ENCODE measurements at regions not wholly inside any gene's neighbourhood (a gene's known extent, or its start where the extent isn't known, plus 50 kb on each side); places are given as distances from the start of the nearest gene placed in this dataset.

DNA sequence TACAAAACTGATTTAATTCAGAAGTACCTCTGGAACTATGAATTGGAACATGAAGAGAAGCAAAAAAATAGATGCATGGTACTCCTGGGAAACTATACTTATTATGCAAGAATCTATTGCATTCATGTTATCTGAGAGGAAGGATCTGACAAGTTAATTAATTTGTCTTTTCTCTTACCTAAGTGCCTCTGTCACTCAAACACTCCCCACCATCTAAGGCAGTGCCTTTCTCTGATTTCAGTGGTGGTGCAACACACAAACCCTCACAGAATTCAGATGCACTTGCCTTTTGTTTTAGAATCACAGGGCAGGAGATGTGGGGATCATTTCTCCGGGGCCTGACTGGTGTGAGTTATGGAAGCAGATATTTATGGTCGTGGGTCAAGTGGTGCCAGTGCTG, 52.5 kb upstream of the C9orf72 start:
- Histone ChIP-seq H3K36me3 (ENCODE audit: control insufficient read depth in 4 of 4, insufficient read depth in 4 of 4, low read length in 3 of 4) (no peaks in the 10 kb centered on the region), H3K27ac (ENCODE audit: insufficient read depth in 1 of 2, low read depth in 1 of 2, low read length in 2 of 2, poor library complexity in 1 of 2, severe bottlenecking in 2 of 2) (no peak overlapping the region), H3K9me3 (ENCODE audit: control extremely low read depth in 1 of 5, control insufficient read depth in 4 of 5, insufficient read depth in 2 of 5, low read depth in 1 of 5, low read length in 4 of 5) (no peaks in the 10 kb centered on the region), H3K27me3 (replicated peaks in 2 of 5; ENCODE audit: control insufficient read depth in 4 of 5, insufficient read depth in 5 of 5, low read length in 4 of 5) (no peaks in the 10 kb centered on the region), H3K4me1 (ENCODE audit: control extremely low read depth in 1 of 4, control insufficient read depth in 4 of 4, insufficient read depth in 4 of 4, low read length in 3 of 4) (peaks cover 7 to 19% (median 9%) of the 10 kb centered on the region in 4 experiments), H3K4me3 (ENCODE audit: control insufficient read depth in 1 of 7, extremely low read depth in 1 of 7, insufficient read depth in 4 of 7, low read depth in 2 of 7, low read length in 6 of 7) (no peak overlapping the region)
- no CpG with 5 or more reads among the region's 2 CpGs for WGBS (ENCODE audit: insufficient coverage)
- ChIA-PET CTCF (no interaction called here), POLR2A (no interaction called here)
- DNase-seq: no peak

DNA sequence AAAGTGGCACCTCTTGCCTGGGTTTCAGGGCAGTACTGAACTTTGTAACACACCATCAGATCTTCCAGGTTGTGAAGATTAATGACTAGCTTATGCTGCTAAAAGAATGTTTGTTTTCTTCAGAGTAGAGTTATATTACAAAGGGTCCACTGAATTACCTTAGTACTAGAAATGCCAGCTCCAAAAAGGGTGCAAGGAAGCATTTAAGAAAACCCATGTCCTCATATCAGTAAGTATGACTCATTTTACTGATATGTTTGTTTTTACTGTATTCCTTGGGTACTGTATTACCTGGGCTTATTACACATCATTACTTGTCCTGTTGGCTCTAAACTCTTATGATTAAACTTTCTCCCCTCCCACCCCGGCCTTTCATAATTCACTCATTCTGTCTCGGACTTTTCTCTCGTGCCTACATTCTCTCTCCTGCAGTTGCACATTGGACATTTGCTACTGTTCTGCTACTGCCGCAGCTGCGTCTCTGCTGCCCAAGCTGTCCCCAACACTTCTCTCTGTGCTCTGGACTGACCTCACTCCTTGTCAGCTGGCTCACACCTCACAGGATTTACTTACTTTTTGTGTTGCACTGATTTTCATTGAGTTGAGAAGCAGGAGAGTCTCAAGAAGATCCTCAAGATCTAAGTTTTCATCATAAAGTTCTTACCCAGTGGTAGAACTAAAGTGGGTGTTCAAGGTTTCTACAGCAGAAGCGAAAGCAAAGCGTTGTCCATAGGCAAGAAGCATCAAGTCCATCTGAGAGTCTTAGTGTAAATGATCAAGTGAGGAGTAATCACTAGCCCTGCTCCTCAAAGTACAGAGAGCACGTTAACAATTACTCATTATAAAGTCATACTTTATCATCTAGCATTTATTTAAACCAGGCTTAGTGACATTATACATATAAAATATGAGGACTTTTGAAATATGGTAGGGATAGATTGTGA, 53.2 kb upstream of the C9orf72 start:
- POLR2A ChIA-PET: no interaction called here

DNA sequence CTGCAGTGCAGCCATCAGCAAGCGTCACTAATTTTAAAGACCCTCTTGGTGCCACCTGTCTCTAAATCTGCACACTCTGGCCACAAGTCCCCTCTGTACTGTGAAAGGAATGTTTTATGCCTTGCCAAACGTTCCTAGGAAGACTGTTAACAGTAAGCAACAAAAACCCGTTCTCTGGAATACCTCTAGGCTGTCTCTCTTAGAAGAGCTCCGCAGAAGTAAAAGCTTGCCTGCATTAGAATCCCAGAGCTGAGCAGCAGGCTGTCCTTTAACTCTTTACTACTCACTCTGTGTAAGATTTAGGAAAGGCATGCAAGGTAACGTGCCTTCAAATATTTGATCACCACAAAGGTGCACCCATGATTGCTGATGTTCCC, 53.9 kb upstream of the C9orf72 start:
- H3K27me3 ChIP-seq (replicated peaks in 2 of 5; ENCODE audit: control insufficient read depth in 4 of 5, insufficient read depth in 5 of 5, low read length in 4 of 5): no peaks in the 10 kb centered on the region
- CTCF ChIA-PET: interaction anchor here (1.0 kb wide), 1 partner anchor 28 kb away, joined by 4 read pairs; no protein-coding TSS in a partner anchor
- no peak overlapping the region for H3K27ac ChIP-seq (ENCODE audit: insufficient read depth in 1 of 2, low read depth in 1 of 2, low read length in 2 of 2, poor library complexity in 1 of 2, severe bottlenecking in 2 of 2)
- POLR2A ChIA-PET: no interaction called here
- H3K9me3 ChIP-seq (ENCODE audit: control extremely low read depth in 1 of 5, control insufficient read depth in 4 of 5, insufficient read depth in 2 of 5, low read depth in 1 of 5, low read length in 4 of 5): no peaks in the 10 kb centered on the region
- H3K4me3 ChIP-seq (ENCODE audit: control insufficient read depth in 1 of 7, extremely low read depth in 1 of 7, insufficient read depth in 4 of 7, low read depth in 2 of 7, low read length in 6 of 7): no peak overlapping the region
- H3K4me1 ChIP-seq (ENCODE audit: control extremely low read depth in 1 of 4, control insufficient read depth in 4 of 4, insufficient read depth in 4 of 4, low read length in 3 of 4): peaks cover 7 to 18% (median 9%) of the 10 kb centered on the region in 4 experiments
- 100% methylated on average over 2 of the region's 5 CpGs for WGBS (ENCODE audit: insufficient coverage)
- H3K36me3 ChIP-seq (ENCODE audit: control insufficient read depth in 4 of 4, insufficient read depth in 4 of 4, low read length in 3 of 4): no peaks in the 10 kb centered on the region
- DNase-seq: no peak

More for the DNA sequence above, 53.2 kb upstream of the C9orf72 start:
- no peaks in the 10 kb centered on the region for H3K27me3 ChIP-seq (replicated peaks in 2 of 5; ENCODE audit: control insufficient read depth in 4 of 5, insufficient read depth in 5 of 5, low read length in 4 of 5)
- DNase-seq: no peak
- H3K36me3 ChIP-seq (ENCODE audit: control insufficient read depth in 4 of 4, insufficient read depth in 4 of 4, low read length in 3 of 4): no peaks in the 10 kb centered on the region
- H3K4me1 ChIP-seq (ENCODE audit: control extremely low read depth in 1 of 4, control insufficient read depth in 4 of 4, insufficient read depth in 4 of 4, low read length in 3 of 4): peaks cover 7 to 19% (median 9%) of the 10 kb centered on the region in 4 experiments
- WGBS (ENCODE audit: insufficient coverage): 100% methylated on average over 7 of the region's 8 CpGs
- CTCF ChIA-PET: no interaction called here
- H3K27ac ChIP-seq (ENCODE audit: insufficient read depth in 1 of 2, low read depth in 1 of 2, low read length in 2 of 2, poor library complexity in 1 of 2, severe bottlenecking in 2 of 2): no peak overlapping the region
- no peaks in the 10 kb centered on the region for H3K9me3 ChIP-seq (ENCODE audit: control extremely low read depth in 1 of 5, control insufficient read depth in 4 of 5, insufficient read depth in 2 of 5, low read depth in 1 of 5, low read length in 4 of 5)
- no peak overlapping the region for H3K4me3 ChIP-seq (ENCODE audit: control insufficient read depth in 1 of 7, extremely low read depth in 1 of 7, insufficient read depth in 4 of 7, low read depth in 2 of 7, low read length in 6 of 7)

DNA sequence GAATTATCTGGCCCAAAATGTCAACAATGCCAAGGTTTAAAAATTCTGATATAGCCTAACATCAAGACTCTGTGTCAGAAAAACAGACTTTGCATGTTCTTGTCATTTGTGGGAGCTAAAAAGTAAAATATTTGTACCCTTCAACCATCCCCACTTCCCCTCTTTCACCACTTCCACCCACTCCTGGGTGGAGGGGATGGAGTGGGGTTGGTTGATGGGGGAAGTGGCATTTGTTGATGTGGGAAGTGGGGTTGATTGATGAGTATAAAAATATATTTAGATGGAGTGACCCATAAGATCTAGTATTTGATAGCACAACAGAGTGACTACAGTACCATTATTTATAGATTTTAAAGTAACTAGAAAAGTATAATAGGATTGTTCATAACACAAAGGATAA, 55.0 kb upstream of the C9orf72 start:
- no peaks in the 10 kb centered on the region for H3K9me3 ChIP-seq (ENCODE audit: control extremely low read depth in 1 of 5, control insufficient read depth in 4 of 5, insufficient read depth in 2 of 5, low read depth in 1 of 5, low read length in 4 of 5)
- no peaks in the 10 kb centered on the region for H3K36me3 ChIP-seq (ENCODE audit: control insufficient read depth in 4 of 4, insufficient read depth in 4 of 4, low read length in 3 of 4)
- no peak overlapping the region for H3K4me3 ChIP-seq (ENCODE audit: control insufficient read depth in 1 of 7, extremely low read depth in 1 of 7, insufficient read depth in 4 of 7, low read depth in 2 of 7, low read length in 6 of 7)
- DNase-seq: no peak
- no peaks in the 10 kb centered on the region for H3K27me3 ChIP-seq (replicated peaks in 2 of 5; ENCODE audit: control insufficient read depth in 4 of 5, insufficient read depth in 5 of 5, low read length in 4 of 5)
- ChIA-PET POLR2A (no interaction called here), CTCF (interaction anchor here (1.0 kb wide), 1 partner anchor 29 kb away, joined by 4 read pairs; no protein-coding TSS in a partner anchor)
- H3K4me1 ChIP-seq (ENCODE audit: control extremely low read depth in 1 of 4, control insufficient read depth in 4 of 4, insufficient read depth in 4 of 4, low read length in 3 of 4): peaks cover 7 to 11% (median 8%) of the 10 kb centered on the region in 4 experiments
- H3K27ac ChIP-seq (ENCODE audit: insufficient read depth in 1 of 2, low read depth in 1 of 2, low read length in 2 of 2, poor library complexity in 1 of 2, severe bottlenecking in 2 of 2): no peak overlapping the region

DNA sequence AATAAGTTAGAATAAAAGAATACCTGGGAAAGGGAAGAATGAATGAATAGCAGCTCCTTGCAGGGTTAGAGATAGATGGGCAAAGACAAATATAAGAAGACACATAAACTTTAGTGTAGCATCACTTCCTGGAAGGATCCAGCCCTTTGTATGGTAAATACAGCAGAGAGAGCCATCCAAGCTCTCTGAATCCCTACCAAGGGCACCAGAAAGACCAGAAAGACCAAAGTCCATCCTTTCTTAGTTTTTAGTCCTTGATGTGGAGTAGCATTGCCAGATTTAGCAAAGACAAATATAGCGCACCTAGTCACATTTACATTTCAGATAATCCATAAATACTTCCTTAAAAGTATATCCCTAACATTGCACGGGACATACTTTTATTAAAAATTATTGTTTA, 56.1 kb upstream of the C9orf72 start:
- no peaks in the 10 kb centered on the region for H3K36me3 ChIP-seq (ENCODE audit: control insufficient read depth in 4 of 4, insufficient read depth in 4 of 4, low read length in 3 of 4)
- no peak overlapping the region for H3K27ac ChIP-seq (ENCODE audit: insufficient read depth in 1 of 2, low read depth in 1 of 2, low read length in 2 of 2, poor library complexity in 1 of 2, severe bottlenecking in 2 of 2)
- no peaks in the 10 kb centered on the region for H3K9me3 ChIP-seq (ENCODE audit: control extremely low read depth in 1 of 5, control insufficient read depth in 4 of 5, insufficient read depth in 2 of 5, low read depth in 1 of 5, low read length in 4 of 5)
- H3K4me3 ChIP-seq (ENCODE audit: control insufficient read depth in 1 of 7, extremely low read depth in 1 of 7, insufficient read depth in 4 of 7, low read depth in 2 of 7, low read length in 6 of 7): no peak overlapping the region
- WGBS (ENCODE audit: insufficient coverage): no CpG with 5 or more reads among the region's 2 CpGs
- no peak for DNase-seq
- ChIA-PET POLR2A (no interaction called here), CTCF (interaction anchor here (1.1 to 1.5 kb wide), 2 partner anchors 12 to 21 kb away, joined by 3 read pairs; no protein-coding TSS in a partner anchor)
- no peaks in the 10 kb centered on the region for H3K27me3 ChIP-seq (replicated peaks in 2 of 5; ENCODE audit: control insufficient read depth in 4 of 5, insufficient read depth in 5 of 5, low read length in 4 of 5)
- H3K4me1 ChIP-seq (ENCODE audit: control extremely low read depth in 1 of 4, control insufficient read depth in 4 of 4, insufficient read depth in 4 of 4, low read length in 3 of 4): peaks cover 10 to 20% (median 16%) of the 10 kb centered on the region in 4 experiments

- CTCF ChIA-PET: no interaction called here
- H3K9me3 ChIP-seq (ENCODE audit: control extremely low read depth in 1 of 5, control insufficient read depth in 4 of 5, insufficient read depth in 2 of 5, low read depth in 1 of 5, low read length in 4 of 5): no peaks in the 10 kb centered on the region
- H3K27ac ChIP-seq (ENCODE audit: insufficient read depth in 1 of 2, low read depth in 1 of 2, low read length in 2 of 2, poor library complexity in 1 of 2, severe bottlenecking in 2 of 2): no peak overlapping the region
- WGBS (ENCODE audit: insufficient coverage): 100% methylated on average over 2 of the region's 6 CpGs
- H3K27me3 ChIP-seq (replicated peaks in 2 of 5; ENCODE audit: control insufficient read depth in 4 of 5, insufficient read depth in 5 of 5, low read length in 4 of 5): no peaks in the 10 kb centered on the region
- POLR2A ChIA-PET: no interaction called here
- no peak overlapping the region for H3K4me3 ChIP-seq (ENCODE audit: control insufficient read depth in 1 of 7, extremely low read depth in 1 of 7, insufficient read depth in 4 of 7, low read depth in 2 of 7, low read length in 6 of 7)
- no peak for DNase-seq
- H3K36me3 ChIP-seq (ENCODE audit: control insufficient read depth in 4 of 4, insufficient read depth in 4 of 4, low read length in 3 of 4): no peaks in the 10 kb centered on the region
- H3K4me1 ChIP-seq (ENCODE audit: control extremely low read depth in 1 of 4, control insufficient read depth in 4 of 4, insufficient read depth in 4 of 4, low read length in 3 of 4): peaks cover 16 to 28% (median 23%) of the 10 kb centered on the region in 4 experiments
Observed at GRCh38 chr9:27632254-27632653, 59.0 kb upstream of the C9orf72 start.

DNA sequence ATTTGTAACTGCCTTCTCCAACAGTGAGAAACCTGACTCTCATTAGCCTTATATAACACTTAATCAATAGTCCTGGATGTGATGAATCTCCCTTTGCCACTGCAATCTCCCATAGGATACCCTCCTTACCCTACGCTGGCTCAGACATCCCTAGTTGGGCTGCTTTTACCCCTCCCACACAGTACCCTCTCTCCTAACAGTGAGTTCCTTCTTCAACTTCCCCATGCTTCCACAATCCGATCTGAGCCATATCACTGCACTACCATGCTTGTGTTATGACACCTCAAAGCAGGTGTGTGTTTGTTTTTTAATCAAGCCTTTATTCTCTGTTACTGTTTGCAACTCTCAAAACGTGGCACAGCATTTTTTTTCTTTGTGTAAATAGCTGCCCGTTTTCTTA, 60.5 kb upstream of the C9orf72 start:
- peak in 1 of 3 donors; percentile 23 for DNase-seq
- Histone ChIP-seq H3K27ac (ENCODE audit: insufficient read depth in 1 of 2, low read depth in 1 of 2, low read length in 2 of 2, poor library complexity in 1 of 2, severe bottlenecking in 2 of 2) (no peak overlapping the region), H3K9me3 (ENCODE audit: control extremely low read depth in 1 of 5, control insufficient read depth in 4 of 5, insufficient read depth in 2 of 5, low read depth in 1 of 5, low read length in 4 of 5) (no peaks in the 10 kb centered on the region), H3K27me3 (replicated peaks in 2 of 5; ENCODE audit: control insufficient read depth in 4 of 5, insufficient read depth in 5 of 5, low read length in 4 of 5) (no peaks in the 10 kb centered on the region), H3K4me1 (ENCODE audit: control extremely low read depth in 1 of 4, control insufficient read depth in 4 of 4, insufficient read depth in 4 of 4, low read length in 3 of 4) (peaks cover 8 to 19% (median 15%) of the 10 kb centered on the region in 4 experiments), H3K36me3 (ENCODE audit: control insufficient read depth in 4 of 4, insufficient read depth in 4 of 4, low read length in 3 of 4) (no peaks in the 10 kb centered on the region), H3K4me3 (ENCODE audit: control insufficient read depth in 1 of 7, extremely low read depth in 1 of 7, insufficient read depth in 4 of 7, low read depth in 2 of 7, low read length in 6 of 7) (no peak overlapping the region)
- ChIA-PET CTCF (interaction anchor here (1.1 to 1.6 kb wide), 2 partner anchors 11 to 18 kb away, joined by 3 to 5 read pairs; no protein-coding TSS in a partner anchor), POLR2A (no interaction called here)
- 100% methylated on average over 1 of the region's 4 CpGs for WGBS (ENCODE audit: insufficient coverage)
